Nephron progenitor cell (in vitro differentiated cells): ENCODE measurements at regions not wholly inside any gene's neighbourhood (a gene's known extent, or its start where the extent isn't known, plus 50 kb on each side); places are given as distances from the start of the nearest gene placed in this dataset.

ENCODE experiments used
- DNase-seq: peaks from one replicate; pipeline ENCODE4 v3.0.0; 2021
- H3K27ac Mint-ChIP-seq: 2 replicates; pipeline ENCODE4 v1.8.0; 2021; ENCODE audit warnings: mild to moderate bottlenecking, moderate library complexity, mixed read lengths
- H3K27me3 Mint-ChIP-seq: 2 replicates; pipeline ENCODE4 v1.8.0; 2021; ENCODE audit warnings: mild to moderate bottlenecking, low read depth, mixed read lengths; ENCODE audit not compliant: poor library complexity
- H3K36me3 Mint-ChIP-seq: 2 replicates; pipeline ENCODE4 v1.8.0; 2021; ENCODE audit warnings: low read depth, mixed read lengths
- H3K4me1 Mint-ChIP-seq: 2 replicates; pipeline ENCODE4 v1.8.0; 2021; ENCODE audit warnings: mixed read lengths
- H3K4me3 Mint-ChIP-seq: 2 replicates; pipeline ENCODE4 v1.8.0; 2021; ENCODE audit warnings: mild to moderate bottlenecking, moderate library complexity, mixed read lengths
- H3K9me3 Mint-ChIP-seq: 2 replicates; pipeline ENCODE4 v1.8.0; 2021; ENCODE audit warnings: mild to moderate bottlenecking, moderate library complexity, mixed read lengths
- CTCF ChIP-seq: fragments of 200-600 bp; sonication (generic); IDR thresholded peaks from 2 replicates; pipeline ENCODE4 v1.5.0; 2021; ENCODE audit warnings: antibody characterized with exemption

- H3K27me3 Mint-ChIP-seq = no peaks in the 10 kb centered on the region
- DNase-seq = no peak
- H3K4me3 Mint-ChIP-seq = no peak overlapping the region
- peaks cover 7% of the 10 kb centered on the region for H3K4me1 Mint-ChIP-seq
- no peaks in the 10 kb centered on the region for H3K36me3 Mint-ChIP-seq
- peak overlapping the region; percentile 11 for H3K27ac Mint-ChIP-seq
- no peaks in the 10 kb centered on the region for H3K9me3 Mint-ChIP-seq
- no peak for TF ChIP-seq CTCF
Measured at GRCh38 chr7:24200407-24200966, 83.5 kb upstream of the NPY start.

- H3K9me3 Mint-ChIP-seq = no peaks in the 10 kb centered on the region
- H3K36me3 Mint-ChIP-seq = no peaks in the 10 kb centered on the region
- TF ChIP-seq CTCF = no peak
- H3K27me3 Mint-ChIP-seq = no peaks in the 10 kb centered on the region
- H3K4me3 Mint-ChIP-seq = no peak overlapping the region
- no peak overlapping the region for H3K27ac Mint-ChIP-seq
- DNase-seq = no peak
- H3K4me1 Mint-ChIP-seq = peaks cover 7% of the 10 kb centered on the region
Measured at GRCh38 chr7:24201226-24201625, 82.8 kb upstream of the NPY start.

GRCh38 chr7:24212073-24212472 lies 71.9 kb upstream of the NPY start:
- Mint-ChIP-seq H3K4me1 (peaks cover 2% of the 10 kb centered on the region), H3K9me3 (no peaks in the 10 kb centered on the region)

GRCh38 chr7:24213311-24213710 lies 70.7 kb upstream of the NPY start:
- Mint-ChIP-seq H3K4me3 (no peak overlapping the region), H3K4me1 (peaks cover 9% of the 10 kb centered on the region), H3K9me3 (no peaks in the 10 kb centered on the region), H3K27ac (no peak overlapping the region), H3K36me3 (no peaks in the 10 kb centered on the region), H3K27me3 (peaks cover 7% of the 10 kb centered on the region)
- no peak for TF ChIP-seq CTCF
- no peak for DNase-seq

More at GRCh38 chr7:24212073-24212472, 71.9 kb upstream of the NPY start:
- no peak for TF ChIP-seq CTCF
- Mint-ChIP-seq H3K27me3 (peaks cover 8% of the 10 kb centered on the region), H3K36me3 (no peaks in the 10 kb centered on the region), H3K27ac (no peak overlapping the region), H3K4me3 (no peak overlapping the region)
- DNase-seq = no peak

GRCh38 chr7:24214670-24215069 lies 69.3 kb upstream of the NPY start:
- no peak for TF ChIP-seq CTCF
- H3K36me3 Mint-ChIP-seq = no peaks in the 10 kb centered on the region
- peaks cover 9% of the 10 kb centered on the region for H3K4me1 Mint-ChIP-seq
- no peak overlapping the region for H3K27ac Mint-ChIP-seq
- H3K9me3 Mint-ChIP-seq = no peaks in the 10 kb centered on the region
- peaks cover 7% of the 10 kb centered on the region for H3K27me3 Mint-ChIP-seq
- DNase-seq = no peak
- H3K4me3 Mint-ChIP-seq = no peak overlapping the region

GRCh38 chr7:24216576-24217125 lies 67.3 kb upstream of the NPY start:
- peaks cover 9% of the 10 kb centered on the region for H3K4me1 Mint-ChIP-seq
- no peak overlapping the region for H3K4me3 Mint-ChIP-seq
- DNase-seq = no peak
- no peak for TF ChIP-seq CTCF
- H3K36me3 Mint-ChIP-seq = no peaks in the 10 kb centered on the region
- H3K27me3 Mint-ChIP-seq = peaks cover 7% of the 10 kb centered on the region
- no peak overlapping the region for H3K27ac Mint-ChIP-seq
- H3K9me3 Mint-ChIP-seq = no peaks in the 10 kb centered on the region
